Activated CD4-positive, alpha-beta T cell treated with anti-CD3 and anti-CD28 coated beads, Interleukin-2, amount 10 ng/mL, durations not matched to agents 7 days and 5 days (primary cell): ENCODE measurements at regions not wholly inside any gene's neighbourhood (a gene's known extent, or its start where the extent isn't known, plus 50 kb on each side); places are given as distances from the start of the nearest gene placed in this dataset.
"Not testable (repeated sequence)": the region's sequence is repeated elsewhere in the genome, so short reads cannot be mapped to it uniquely, and the experiment has no call there.

Experiments
- CTCF ChIA-PET: fragments of 350-600 bp; sonication (Branson Sonifier 250); formaldehyde crosslinking; loops from one replicate; lab custom pipeline; 2021; ENCODE audit warnings: antibody characterized with exemption; lab: Charles Lee
- POLR2A ChIA-PET: fragments of 350-600 bp; sonication (Branson Sonifier 250); formaldehyde crosslinking; loops from one replicate; lab custom pipeline; 2021; ENCODE audit warnings: antibody characterized with exemption; lab: Charles Lee
- DNase-seq: peaks from one replicate; pipeline ENCODE4 v3.0.0-alpha.2; 2020
- H3K27ac Mint-ChIP-seq: one replicate; pipeline ENCODE4 v1.8.0; 2021; ENCODE audit warnings: mild to moderate bottlenecking, moderate library complexity, mixed read lengths
- H3K27me3 Mint-ChIP-seq: one replicate; pipeline ENCODE4 v1.8.0; 2021; ENCODE audit warnings: mixed read lengths
- H3K36me3 Mint-ChIP-seq: one replicate; pipeline ENCODE4 v1.8.0; 2021; ENCODE audit warnings: low read depth, mixed read lengths
- H3K4me1 Mint-ChIP-seq: one replicate; pipeline ENCODE4 v1.8.0; 2021; ENCODE audit warnings: mixed read lengths
- H3K4me3 Mint-ChIP-seq: one replicate; pipeline ENCODE4 v1.8.0; 2021; ENCODE audit warnings: mild to moderate bottlenecking, moderate library complexity, mixed read lengths
- H3K9me3 Mint-ChIP-seq: one replicate; pipeline ENCODE4 v1.8.0; 2021; ENCODE audit warnings: mixed read lengths

GRCh38 chr7:73941836-73942551, 81.0 kb downstream of the TMEM270 start:
- ChIA-PET POLR2A (no interaction called here), CTCF (interaction anchor here (0.6 kb wide), 1 partner anchor 138 kb away, joined by 5 read pairs; no protein-coding TSS in a partner anchor)

DNA sequence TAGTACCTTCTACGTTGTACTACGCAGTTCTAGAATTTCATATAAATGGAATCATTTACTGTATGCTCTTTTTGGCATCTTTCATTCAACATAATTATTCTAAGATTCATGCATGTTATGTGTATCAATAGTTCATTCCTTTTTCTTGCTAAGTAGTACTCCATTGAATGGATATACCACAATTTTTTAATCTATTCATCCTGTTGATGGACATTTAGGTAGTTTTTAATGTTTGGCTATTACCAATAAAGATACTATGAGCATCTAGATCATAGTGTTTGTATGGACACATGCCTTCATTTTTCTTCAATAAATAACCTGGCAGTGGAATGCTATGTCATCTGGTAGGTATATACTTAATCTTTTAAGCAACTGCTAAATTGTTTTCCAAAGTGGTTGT, 83.0 kb upstream of the ELN start:
- Mint-ChIP-seq H3K9me3 (peaks cover 13% of the 10 kb centered on the region), H3K4me3 (no peak overlapping the region), H3K27ac (no peak overlapping the region), H3K27me3 (peaks cover 9% of the 10 kb centered on the region), H3K36me3 (no peaks in the 10 kb centered on the region), H3K4me1 (no peaks in the 10 kb centered on the region)
- CTCF ChIA-PET: no interaction called here
- POLR2A ChIA-PET: no interaction called here
- no peak for DNase-seq

More at GRCh38 chr7:73941836-73942551, 81.0 kb downstream of the TMEM270 start:
- Mint-ChIP-seq H3K27ac (no peak overlapping the region), H3K27me3 (peaks cover 8% of the 10 kb centered on the region), H3K36me3 (no peaks in the 10 kb centered on the region), H3K4me1 (no peaks in the 10 kb centered on the region), H3K9me3 (peaks cover 13% of the 10 kb centered on the region), H3K4me3 (no peak overlapping the region)
- DNase-seq: no peak

DNA sequence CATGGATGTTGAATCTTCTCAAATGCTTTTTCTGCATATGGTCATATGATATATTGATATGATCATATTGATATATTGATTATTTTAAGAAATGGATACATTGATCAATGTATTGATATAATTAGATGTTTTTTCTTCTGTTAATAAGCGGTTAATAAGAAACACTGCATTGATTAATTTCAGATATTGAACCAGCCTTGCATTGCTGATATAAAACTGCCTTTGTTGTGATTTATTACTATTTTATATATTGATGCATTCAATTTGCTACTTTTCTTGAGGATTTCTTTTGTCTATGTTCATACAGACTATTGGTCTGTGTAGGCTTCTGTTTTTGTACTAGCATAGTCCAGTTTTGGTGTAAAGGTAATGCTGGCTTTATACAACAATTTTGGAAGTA, 79.7 kb upstream of the ELN start:
- Mint-ChIP-seq H3K4me3 (no peak overlapping the region), H3K27ac (no peak overlapping the region), H3K27me3 (peaks cover 7% of the 10 kb centered on the region), H3K9me3 (peaks cover 8% of the 10 kb centered on the region), H3K4me1 (no peaks in the 10 kb centered on the region), H3K36me3 (no peaks in the 10 kb centered on the region)
- POLR2A ChIA-PET: no interaction called here
- CTCF ChIA-PET: no interaction called here
- DNase-seq: no peak

DNA sequence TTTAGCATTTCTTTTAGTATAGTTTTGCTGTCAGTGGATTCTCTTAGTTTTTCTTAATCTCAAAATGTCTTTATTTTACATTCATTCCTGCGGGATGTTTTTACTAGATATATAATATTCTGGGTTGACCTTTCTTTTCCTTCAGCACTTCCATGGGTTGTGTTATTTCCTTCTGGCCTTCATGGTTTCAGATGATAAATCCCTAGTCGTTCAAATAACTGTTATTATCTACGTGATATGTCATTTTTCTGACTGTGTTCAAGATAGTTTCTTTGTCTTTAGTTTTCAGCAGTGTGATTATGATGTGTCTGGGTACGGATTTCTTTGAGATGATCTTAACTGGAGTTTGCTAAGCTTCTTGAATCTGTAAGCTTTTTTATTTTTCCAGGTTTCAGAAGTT, 75.7 kb upstream of the ELN start:
- Mint-ChIP-seq H3K4me1 (no peaks in the 10 kb centered on the region), H3K9me3 (no peaks in the 10 kb centered on the region), H3K36me3 (no peaks in the 10 kb centered on the region), H3K27ac (no peak overlapping the region), H3K4me3 (no peak overlapping the region), H3K27me3 (peaks cover 7% of the 10 kb centered on the region)
- CTCF ChIA-PET: no interaction called here
- DNase-seq: no peak
- POLR2A ChIA-PET: no interaction called here

GRCh38 chr7:73954181-73954580, 73.8 kb upstream of the ELN start:
- DNase-seq: no peak
- Mint-ChIP-seq H3K4me3 (no peak overlapping the region), H3K9me3 (no peaks in the 10 kb centered on the region), H3K27me3 (peaks cover 14% of the 10 kb centered on the region), H3K27ac (no peak overlapping the region), H3K4me1 (no peaks in the 10 kb centered on the region), H3K36me3 (no peaks in the 10 kb centered on the region)
- ChIA-PET POLR2A (no interaction called here), CTCF (no interaction called here)

DNA sequence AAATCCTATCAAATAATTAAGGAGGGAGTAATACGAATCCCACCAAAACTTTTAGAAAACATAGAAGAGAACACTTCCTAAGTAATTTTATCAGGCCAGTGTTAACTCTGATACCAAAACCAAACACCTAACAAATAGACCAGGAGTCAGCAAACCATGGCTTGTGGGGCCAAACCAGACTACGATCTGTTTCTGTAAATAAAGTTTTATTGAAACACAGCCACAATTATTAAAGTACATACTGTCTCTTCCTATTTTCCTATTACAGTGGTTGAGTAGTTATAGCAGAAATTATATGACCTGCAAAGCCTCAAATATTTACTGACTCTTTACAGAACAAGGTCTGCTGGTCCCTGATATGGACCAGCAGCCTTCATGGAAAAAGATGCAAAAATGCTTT, 73.1 kb upstream of the ELN start:
- H3K4me3 Mint-ChIP-seq: no peak overlapping the region

GRCh38 chr7:73960548-73960947, 67.4 kb upstream of the ELN start:
- Mint-ChIP-seq H3K36me3 (no peaks in the 10 kb centered on the region), H3K27ac (no peak overlapping the region), H3K4me1 (no peaks in the 10 kb centered on the region), H3K4me3 (no peak overlapping the region), H3K27me3 (peaks cover 14% of the 10 kb centered on the region), H3K9me3 (peaks cover 14% of the 10 kb centered on the region)
- POLR2A ChIA-PET: no interaction called here
- CTCF ChIA-PET: no interaction called here
- DNase-seq: no peak

More for the DNA sequence above, 73.1 kb upstream of the ELN start:
- Mint-ChIP-seq H3K27ac (no peak overlapping the region), H3K36me3 (no peaks in the 10 kb centered on the region), H3K27me3 (peaks cover 14% of the 10 kb centered on the region), H3K4me1 (no peaks in the 10 kb centered on the region), H3K9me3 (no peaks in the 10 kb centered on the region)
- no peak for DNase-seq
- CTCF ChIA-PET: no interaction called here
- POLR2A ChIA-PET: no interaction called here

GRCh38 chr7:73961991-73962390, 66.0 kb upstream of the ELN start:
- H3K36me3 Mint-ChIP-seq, H3K4me1 Mint-ChIP-seq, POLR2A ChIA-PET, DNase-seq, H3K4me3 Mint-ChIP-seq, H3K27ac Mint-ChIP-seq: not testable (repeated sequence)
- CTCF ChIA-PET: interaction anchor here (0.6 to 2.2 kb wide), 2 partner anchors 55 to 64 kb away, joined by 3 to 4 read pairs; no protein-coding TSS in a partner anchor
- H3K27me3 Mint-ChIP-seq: peaks cover 14% of the 10 kb centered on the region
- H3K9me3 Mint-ChIP-seq: peaks cover 14% of the 10 kb centered on the region

- no peaks in the 10 kb centered on the region for H3K4me1 Mint-ChIP-seq
- no peak for DNase-seq
- H3K9me3 Mint-ChIP-seq: peaks cover 17% of the 10 kb centered on the region
- no peaks in the 10 kb centered on the region for H3K36me3 Mint-ChIP-seq
- no peak overlapping the region for H3K27ac Mint-ChIP-seq
- no peak overlapping the region for H3K4me3 Mint-ChIP-seq
- POLR2A ChIA-PET: no interaction called here
- H3K27me3 Mint-ChIP-seq: peaks cover 14% of the 10 kb centered on the region
- CTCF ChIA-PET: interaction anchor here (0.6 to 2.2 kb wide), 2 partner anchors 62 to 710 kb away, joined by 3 to 4 read pairs; no protein-coding TSS in a partner anchor
Observed at GRCh38 chr7:73963252-73963822, 64.6 kb upstream of the ELN start.

- H3K27ac Mint-ChIP-seq: no peak overlapping the region
- peaks cover 17% of the 10 kb centered on the region for H3K9me3 Mint-ChIP-seq
- no peaks in the 10 kb centered on the region for H3K4me1 Mint-ChIP-seq
- ChIA-PET CTCF (no interaction called here), POLR2A (no interaction called here)
- H3K4me3 Mint-ChIP-seq: no peak overlapping the region
- no peak for DNase-seq
- H3K27me3 Mint-ChIP-seq: peaks cover 6% of the 10 kb centered on the region
- H3K36me3 Mint-ChIP-seq: no peaks in the 10 kb centered on the region
Observed at GRCh38 chr7:73964786-73965185, 63.2 kb upstream of the ELN start.

DNA sequence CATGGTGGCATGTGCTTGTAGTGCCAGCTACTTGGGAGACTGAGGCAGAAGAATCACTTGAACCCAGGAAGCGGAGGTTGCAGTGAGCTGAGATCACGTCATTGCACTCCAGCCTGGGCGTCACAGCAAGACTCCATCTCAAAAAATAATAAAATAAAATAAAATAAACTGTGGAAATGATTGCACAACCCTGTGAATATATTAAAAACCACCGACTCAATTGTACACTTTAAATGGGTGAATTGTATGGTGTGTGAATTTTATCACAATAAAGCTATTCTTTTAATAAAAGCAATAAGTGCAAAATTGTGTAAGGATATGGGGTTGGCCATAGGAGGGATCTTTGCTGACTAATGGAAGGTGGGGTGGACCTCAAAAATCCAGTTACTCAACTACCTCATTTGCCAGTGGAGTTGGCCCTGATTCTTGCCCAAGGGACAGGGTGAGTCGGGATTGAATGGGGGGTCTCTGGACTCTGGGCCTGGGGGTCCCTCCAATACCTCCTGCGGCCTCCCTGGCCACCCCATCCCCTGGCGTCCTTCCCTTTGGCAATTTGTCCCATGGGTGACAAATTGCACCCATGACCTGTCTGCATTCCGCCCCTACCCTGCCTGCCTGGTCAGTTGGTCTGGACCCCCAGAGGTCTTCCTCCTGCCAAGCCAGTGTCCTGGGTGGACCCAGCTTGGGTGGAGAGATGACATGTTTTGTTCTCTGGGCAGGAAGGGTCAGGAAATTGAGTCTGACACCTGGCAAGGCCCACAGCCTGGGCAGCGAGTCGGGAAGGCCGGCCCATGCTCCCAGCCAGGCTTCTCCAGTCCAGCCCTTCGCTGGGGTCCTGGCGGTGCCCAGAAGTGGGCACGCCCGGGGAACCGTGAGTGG, 61.7 kb upstream of the ELN start:
- DNase-seq: no peak
- Mint-ChIP-seq H3K4me3 (no peak overlapping the region), H3K9me3 (peaks cover 17% of the 10 kb centered on the region), H3K27me3 (no peaks in the 10 kb centered on the region), H3K27ac (no peak overlapping the region), H3K4me1 (no peaks in the 10 kb centered on the region), H3K36me3 (no peaks in the 10 kb centered on the region)
- CTCF ChIA-PET: no interaction called here
- POLR2A ChIA-PET: no interaction called here

DNA sequence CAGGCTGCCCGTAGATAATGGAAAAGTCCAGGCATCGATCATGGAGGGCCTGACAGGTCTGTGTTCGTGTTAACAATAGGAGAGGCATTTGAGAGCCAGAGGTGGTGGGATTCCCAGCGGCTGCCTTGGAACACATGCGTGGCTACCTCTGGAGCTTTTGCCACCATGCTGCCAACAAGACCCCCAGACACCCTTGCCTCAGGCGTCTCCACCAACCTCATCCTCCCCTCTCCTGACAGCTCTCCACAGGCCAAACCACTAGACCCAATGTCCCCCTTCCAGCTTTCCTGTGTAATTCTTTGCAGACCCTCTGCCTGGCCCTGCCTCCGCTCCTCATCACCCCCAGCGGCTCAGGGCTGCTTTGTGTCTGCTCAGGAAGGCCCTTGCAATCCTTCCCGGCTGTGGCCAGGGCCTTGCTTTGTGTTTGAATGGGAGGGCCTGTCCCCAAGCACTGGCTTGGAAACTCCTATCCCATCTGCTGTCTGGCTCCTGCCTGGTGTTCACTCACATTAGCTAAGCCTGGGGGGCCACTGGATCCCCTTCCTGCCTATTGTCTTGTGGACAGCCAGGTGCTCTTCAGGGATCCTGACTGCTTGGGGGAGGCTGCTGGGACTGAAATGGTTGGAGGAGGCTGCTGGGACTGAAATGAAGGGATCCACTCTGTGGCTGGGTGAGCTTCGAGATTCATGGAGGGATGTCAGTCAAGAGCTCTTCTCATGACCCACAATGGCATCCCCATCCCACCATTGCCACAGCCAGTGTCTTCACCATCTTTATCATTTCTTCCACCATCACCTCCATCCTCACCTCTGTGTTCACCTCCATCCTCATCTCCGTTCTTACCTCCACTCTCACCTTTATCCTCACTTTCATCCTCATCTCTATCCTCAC, 60.8 kb upstream of the ELN start:
- H3K27me3 Mint-ChIP-seq: no peaks in the 10 kb centered on the region
- DNase-seq: no peak

More for the DNA sequence above, 60.8 kb upstream of the ELN start:
- Mint-ChIP-seq H3K4me1 (peaks cover 2% of the 10 kb centered on the region), H3K9me3 (peaks cover 17% of the 10 kb centered on the region), H3K4me3 (no peak overlapping the region), H3K36me3 (no peaks in the 10 kb centered on the region), H3K27ac (no peak overlapping the region)
- ChIA-PET CTCF (no interaction called here), POLR2A (no interaction called here)
